WTC11 (cell line): ENCODE measurements at regions not wholly inside any gene's neighbourhood (a gene's known extent, or its start where the extent isn't known, plus 50 kb on each side); places are given as distances from the start of the nearest gene placed in this dataset.

ENCODE experiments used
- ATF3 ChIP-seq: sonication (generic); formaldehyde crosslinking; conservative IDR thresholded peaks from 2 replicates; pipeline ENCODE4 v1.8.1; 2022; ENCODE audit warnings: mild to moderate bottlenecking, missing genetic modification reagents
- CTCF ChIP-seq: fragments of 200-600 bp; IDR thresholded peaks from 2 replicates; pipeline ENCODE4 v1.8.0; 2022; ENCODE audit warnings: antibody characterized with exemption
- NFE2L1 ChIP-seq: sonication (generic); formaldehyde crosslinking; IDR thresholded peaks from 2 replicates; pipeline ENCODE4 v1.8.1; 2023; ENCODE audit warnings: missing genetic modification reagents

DNA sequence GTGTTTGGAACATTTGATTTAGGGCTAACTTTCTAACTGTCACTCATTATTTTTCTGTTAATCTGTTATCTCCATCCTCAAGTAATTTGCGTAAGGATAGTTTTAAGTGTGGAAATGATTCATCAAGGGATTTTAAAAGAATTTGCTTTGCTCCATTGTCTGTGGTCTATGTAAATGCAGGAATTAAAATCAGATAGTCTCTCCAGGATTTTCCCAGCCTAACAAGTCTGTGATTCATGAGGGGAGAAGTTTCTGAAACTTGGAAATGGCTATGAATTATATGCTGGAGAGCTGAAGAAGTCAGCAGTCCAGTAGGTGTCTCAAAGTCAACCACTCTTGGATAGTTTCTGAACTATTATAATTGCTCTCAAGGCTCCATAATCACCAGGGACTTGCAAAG is 264.5 kb downstream of the MRPL39 start:
- TF ChIP-seq CTCF (no peak), NFE2L1 (no peak), ATF3 (CRISPR knock-in tag) (no peak)
